GM12878 (cell line): ENCODE measurements at regions not wholly inside any gene's neighbourhood (a gene's known extent, or its start where the extent isn't known, plus 50 kb on each side); places are given as distances from the start of the nearest gene placed in this dataset.

Experiments
- CREB1 ChIP-seq: IDR thresholded peaks from 2 replicates; pipeline ENCODE4 v1.6.1; 2012; ENCODE audit warnings: low read depth, mild to moderate bottlenecking, inconsistent platforms
- FOS ChIP-seq: IDR thresholded peaks from 3 replicates; pipeline ENCODE4 v1.6.1; 2011; ENCODE audit warnings: borderline replicate concordance; ENCODE audit not compliant: insufficient read length; ENCODE audit errors: extremely low read depth
- FOXM1 ChIP-seq: IDR thresholded peaks from 2 replicates; pipeline ENCODE4 v1.6.1; 2012; ENCODE audit warnings: low read depth, mild to moderate bottlenecking, inconsistent platforms, low read length, moderate library complexity
- HDAC6 ChIP-seq: fragments of 200-600 bp; sonication (generic); IDR thresholded peaks from one replicate; pipeline ENCODE4 v1.8.0; 2017; ENCODE audit warnings: antibody characterized with exemption; ENCODE audit not compliant: unreplicated experiment
- NFXL1 ChIP-seq: fragments of 450-650 bp; IDR thresholded peaks from 2 replicates; pipeline ENCODE4 v1.6.1; 2017; ENCODE audit warnings: antibody characterized with exemption, mild to moderate bottlenecking, borderline replicate concordance
- SMAD1 ChIP-seq: fragments of 450-650 bp; IDR thresholded peaks from 2 replicates; pipeline ENCODE4 v1.6.1; 2018; ENCODE audit warnings: mild to moderate bottlenecking, low read depth; ENCODE audit not compliant: partially characterized antibody
- STAT3 ChIP-seq: IDR thresholded peaks from 2 replicates; pipeline ENCODE4 v1.6.1; 2011; ENCODE audit warnings: low read depth, low read length, improper control_type of control experiment
- TF ChIP-seq, protein P1 (sequence below): IDR thresholded peaks from 2 replicates; pipeline ENCODE4 v1.6.1; 2012; ENCODE audit warnings: low read depth, low read length, improper control_type of control experiment
- TF ChIP-seq, protein P2 (sequence below), 3 experiments: IDR thresholded peaks in 2 of 3; conservative IDR thresholded peaks in 1 of 3; 2 replicates each; pipeline ENCODE4 v1.5.1; 2011; ENCODE audit warnings: low read depth in 3 of 3, low read length in 3 of 3, mild to moderate bottlenecking in 3 of 3, control low read depth in 2 of 3, moderate library complexity in 2 of 3, inconsistent platforms in 1 of 3, mixed read lengths in 1 of 3; ENCODE audit not compliant: control insufficient read depth in 2 of 3, insufficient read depth in 1 of 3; ENCODE audit errors: extremely low read depth in 1 of 3
- TF ChIP-seq, protein P3 (sequence below): IDR thresholded peaks from 2 replicates; pipeline ENCODE4 v1.6.1; 2012; ENCODE audit warnings: low read length, inconsistent platforms

DNA sequence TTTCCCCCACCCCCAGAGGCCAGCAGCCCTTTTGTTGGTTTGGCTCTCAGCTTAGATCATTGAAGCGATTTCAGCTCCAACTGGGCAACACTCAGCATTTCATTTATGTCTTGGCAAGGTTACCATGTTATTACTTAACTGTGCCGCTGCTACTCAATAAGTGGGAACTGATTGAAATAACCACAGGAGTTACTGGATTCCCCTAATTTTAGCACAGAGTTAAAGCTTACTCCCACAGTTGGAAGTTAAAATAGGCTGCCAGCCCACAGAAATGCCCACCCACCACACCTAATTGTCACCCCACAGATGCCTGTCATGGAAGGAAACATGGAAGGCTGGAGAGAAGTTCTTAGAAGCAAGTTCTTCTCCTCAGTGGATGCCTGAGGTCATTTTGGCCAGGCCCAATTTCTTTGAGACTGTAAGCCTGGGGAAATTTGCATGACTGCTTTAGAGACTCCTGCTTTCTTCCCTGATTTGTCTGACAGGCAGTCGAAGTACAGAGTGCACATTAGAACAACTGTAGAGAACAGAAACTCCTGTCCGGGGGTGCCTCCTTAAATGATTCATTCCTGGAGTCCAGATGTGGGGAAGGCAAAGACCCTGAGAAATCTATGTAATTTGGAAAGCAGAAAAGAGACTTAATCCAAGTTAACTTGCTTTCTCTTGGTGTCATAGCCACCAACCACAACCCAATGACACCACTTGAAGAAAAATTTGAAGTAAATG lies 370.0 kb downstream of the ZSWIM6 start (continued):
- TF ChIP-seq FOXM1: 0 out of 2 replicates have a peak, but pooled peaks have one; percentile 30
- TF ChIP-seq FOS: no peak
- TF ChIP-seq, protein P1, sequence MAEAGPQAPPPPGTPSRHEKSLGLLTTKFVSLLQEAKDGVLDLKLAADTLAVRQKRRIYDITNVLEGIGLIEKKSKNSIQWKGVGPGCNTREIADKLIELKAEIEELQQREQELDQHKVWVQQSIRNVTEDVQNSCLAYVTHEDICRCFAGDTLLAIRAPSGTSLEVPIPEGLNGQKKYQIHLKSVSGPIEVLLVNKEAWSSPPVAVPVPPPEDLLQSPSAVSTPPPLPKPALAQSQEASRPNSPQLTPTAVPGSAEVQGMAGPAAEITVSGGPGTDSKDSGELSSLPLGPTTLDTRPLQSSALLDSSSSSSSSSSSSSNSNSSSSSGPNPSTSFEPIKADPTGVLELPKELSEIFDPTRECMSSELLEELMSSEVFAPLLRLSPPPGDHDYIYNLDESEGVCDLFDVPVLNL: no peak
- TF ChIP-seq, protein P2, sequence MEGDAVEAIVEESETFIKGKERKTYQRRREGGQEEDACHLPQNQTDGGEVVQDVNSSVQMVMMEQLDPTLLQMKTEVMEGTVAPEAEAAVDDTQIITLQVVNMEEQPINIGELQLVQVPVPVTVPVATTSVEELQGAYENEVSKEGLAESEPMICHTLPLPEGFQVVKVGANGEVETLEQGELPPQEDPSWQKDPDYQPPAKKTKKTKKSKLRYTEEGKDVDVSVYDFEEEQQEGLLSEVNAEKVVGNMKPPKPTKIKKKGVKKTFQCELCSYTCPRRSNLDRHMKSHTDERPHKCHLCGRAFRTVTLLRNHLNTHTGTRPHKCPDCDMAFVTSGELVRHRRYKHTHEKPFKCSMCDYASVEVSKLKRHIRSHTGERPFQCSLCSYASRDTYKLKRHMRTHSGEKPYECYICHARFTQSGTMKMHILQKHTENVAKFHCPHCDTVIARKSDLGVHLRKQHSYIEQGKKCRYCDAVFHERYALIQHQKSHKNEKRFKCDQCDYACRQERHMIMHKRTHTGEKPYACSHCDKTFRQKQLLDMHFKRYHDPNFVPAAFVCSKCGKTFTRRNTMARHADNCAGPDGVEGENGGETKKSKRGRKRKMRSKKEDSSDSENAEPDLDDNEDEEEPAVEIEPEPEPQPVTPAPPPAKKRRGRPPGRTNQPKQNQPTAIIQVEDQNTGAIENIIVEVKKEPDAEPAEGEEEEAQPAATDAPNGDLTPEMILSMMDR (IDR thresholded peaks at IDR 0.05 in 2 of 3, conservative IDR thresholded peaks at IDR 0.05 in 1 of 3; ENCODE audit: control insufficient read depth in 2 of 3, extremely low read depth in 1 of 3, insufficient read depth in 1 of 3, low read depth in 3 of 3, low read length in 3 of 3): no peak
- TF ChIP-seq, protein P3, sequence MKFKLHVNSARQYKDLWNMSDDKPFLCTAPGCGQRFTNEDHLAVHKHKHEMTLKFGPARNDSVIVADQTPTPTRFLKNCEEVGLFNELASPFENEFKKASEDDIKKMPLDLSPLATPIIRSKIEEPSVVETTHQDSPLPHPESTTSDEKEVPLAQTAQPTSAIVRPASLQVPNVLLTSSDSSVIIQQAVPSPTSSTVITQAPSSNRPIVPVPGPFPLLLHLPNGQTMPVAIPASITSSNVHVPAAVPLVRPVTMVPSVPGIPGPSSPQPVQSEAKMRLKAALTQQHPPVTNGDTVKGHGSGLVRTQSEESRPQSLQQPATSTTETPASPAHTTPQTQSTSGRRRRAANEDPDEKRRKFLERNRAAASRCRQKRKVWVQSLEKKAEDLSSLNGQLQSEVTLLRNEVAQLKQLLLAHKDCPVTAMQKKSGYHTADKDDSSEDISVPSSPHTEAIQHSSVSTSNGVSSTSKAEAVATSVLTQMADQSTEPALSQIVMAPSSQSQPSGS: peak; percentile 65; the same call in 1 of the 2 replicates
- no peak for TF ChIP-seq HDAC6
- TF ChIP-seq STAT3: no peak
- no peak for TF ChIP-seq NFXL1
- no peak for TF ChIP-seq CREB1
- no peak for TF ChIP-seq SMAD1
